Esophagus squamous epithelium (tissue), 4 donors: ENCODE measurements at regions not wholly inside any gene's neighbourhood (a gene's known extent, or its start where the extent isn't known, plus 50 kb on each side); places are given as distances from the start of the nearest gene placed in this dataset.

Experiments used
- CTCF ChIP-seq, 6 experiments: fragments of 450-650 bp in 4 of 6; fragments of 200-600 bp in 2 of 6; sonication (generic) in 2 of 6; IDR thresholded peaks; one replicate each; pipeline ENCODE4 v1.5.1; 2016 to 2019; ENCODE audit warnings: antibody characterized with exemption in 6 of 6, mild to moderate bottlenecking in 4 of 6, moderate library complexity in 4 of 6
- POLR2A ChIP-seq, 4 donors: fragments of 450-650 bp; IDR thresholded peaks; one replicate each; pipeline ENCODE4 v1.6.1; 2017; ENCODE audit warnings: antibody characterized with exemption in 4 of 4, mild to moderate bottlenecking in 4 of 4, moderate library complexity in 3 of 4

- TF ChIP-seq POLR2A (IDR thresholded peaks at IDR 0.05): no peak
- TF ChIP-seq CTCF (IDR thresholded peaks at IDR 0.05): no peak
These were observed 152.2 kb upstream of the BMP4 start for GRCh38 chr14:54108481-54109471.
